Amniotic epithelial cell (primary cell): ENCODE measurements at regions not wholly inside any gene's neighbourhood (a gene's known extent, or its start where the extent isn't known, plus 50 kb on each side); places are given as distances from the start of the nearest gene placed in this dataset.
"Not testable (repeated sequence)": the region's sequence is repeated elsewhere in the genome, so short reads cannot be mapped to it uniquely, and the experiment has no call there.

Experiments used
- DNase-seq: peaks from one replicate; pipeline ENCODE4 v3.0.0-alpha.2; 2010; ENCODE audit warnings: low read depth

DNA sequence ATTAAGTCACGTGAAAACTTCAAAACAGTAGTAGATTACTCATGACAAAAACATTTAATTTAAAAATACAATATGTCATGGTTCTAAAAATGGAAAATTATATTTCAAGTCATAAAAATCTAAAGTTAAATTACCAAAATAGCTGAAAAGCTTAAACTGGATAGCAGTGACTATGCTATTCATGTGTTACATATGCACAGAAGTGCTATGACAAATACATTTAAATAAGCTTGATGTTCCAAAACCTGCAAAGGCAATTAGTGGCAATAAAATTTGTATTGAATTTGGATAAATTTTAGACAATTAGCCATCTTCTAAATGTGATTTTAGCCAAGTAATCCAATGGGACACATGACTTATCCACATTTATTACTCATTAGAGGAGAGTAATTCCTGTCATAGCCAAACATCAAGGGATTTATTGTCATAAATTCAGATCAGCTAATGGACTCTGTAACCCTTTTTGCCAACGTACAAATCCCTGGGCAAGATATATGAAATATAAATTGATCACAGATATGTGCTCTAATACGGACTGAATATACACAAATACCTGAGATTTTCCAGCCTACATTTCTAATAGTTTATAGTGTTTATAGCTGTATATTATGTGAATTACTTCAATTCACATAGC lies 419.4 kb downstream of the ISL1 start:
- no peak for DNase-seq

- DNase-seq = no peak
Observed at GRCh38 chr5:51806677-51807076, 423.4 kb downstream of the ISL1 start.

DNA sequence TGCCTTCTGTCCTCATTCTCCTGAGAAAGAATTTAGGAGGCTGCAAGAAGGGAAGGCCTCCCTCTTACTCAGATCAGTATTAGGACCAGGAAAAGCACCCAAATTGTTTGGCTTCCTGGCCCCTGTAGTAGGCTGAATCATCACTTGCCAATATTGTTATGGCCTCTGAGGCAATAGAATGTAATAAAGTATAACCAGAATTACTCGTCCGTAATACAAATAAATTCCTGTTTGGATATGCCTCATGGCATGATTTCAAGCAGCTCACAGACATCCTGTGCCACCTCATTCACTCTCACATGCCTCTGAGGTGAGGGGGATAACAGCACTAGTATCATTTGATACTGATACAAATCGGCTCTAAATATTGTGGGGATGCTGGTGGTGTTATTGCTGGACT lies 427.3 kb downstream of the ISL1 start:
- DNase-seq = no peak

DNA sequence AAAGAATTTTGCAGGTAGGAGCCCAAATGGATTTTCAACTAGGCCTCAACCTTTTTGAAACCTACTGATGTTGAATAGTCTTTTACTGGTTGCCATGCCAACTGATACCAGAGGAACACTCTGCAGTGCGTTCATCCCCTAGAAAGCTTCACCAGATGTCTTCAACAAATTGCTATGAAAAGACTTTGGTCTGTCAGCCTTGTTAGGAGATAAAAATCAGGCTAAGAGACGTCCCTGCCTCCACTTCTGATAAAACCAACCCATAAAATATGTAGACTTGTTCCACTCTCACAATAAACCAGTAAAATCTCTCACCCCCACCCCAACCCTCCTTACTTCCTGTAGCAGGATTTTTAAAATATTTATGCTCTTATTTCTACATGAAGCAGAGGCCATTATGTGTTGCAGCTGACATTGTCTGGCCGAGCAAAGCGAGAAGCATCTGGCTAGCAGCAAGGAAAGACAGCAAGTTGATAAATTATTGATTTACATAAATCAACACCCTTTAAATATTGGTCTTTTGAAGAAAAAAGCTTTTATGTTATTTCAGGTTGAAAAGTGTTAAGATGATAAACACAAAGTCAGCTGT lies 428.7 kb downstream of the ISL1 start:
- no peak for DNase-seq

DNA sequence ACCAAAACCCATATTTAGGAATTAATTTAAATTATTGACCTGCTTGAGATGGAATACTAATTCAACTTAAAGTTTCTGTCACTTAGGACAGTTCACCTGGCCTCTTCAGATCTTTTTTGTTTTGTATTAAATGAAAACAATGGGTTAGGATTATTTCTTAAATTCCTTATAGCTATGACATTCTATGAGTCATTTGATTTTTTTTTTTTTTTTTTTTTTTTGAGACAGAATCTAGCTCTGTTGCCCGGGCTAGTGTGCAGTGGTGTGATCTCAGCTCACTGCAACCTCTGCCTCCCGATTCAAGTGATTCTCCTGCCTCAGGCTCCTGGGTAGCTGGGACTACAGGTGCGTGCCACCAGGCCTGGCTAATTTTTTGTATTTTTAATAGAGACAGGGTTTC lies 431.6 kb downstream of the ISL1 start:
- not testable (repeated sequence) for DNase-seq

- DNase-seq = no peak
Observed at GRCh38 chr5:51816427-51816826, 433.2 kb downstream of the ISL1 start.

DNA sequence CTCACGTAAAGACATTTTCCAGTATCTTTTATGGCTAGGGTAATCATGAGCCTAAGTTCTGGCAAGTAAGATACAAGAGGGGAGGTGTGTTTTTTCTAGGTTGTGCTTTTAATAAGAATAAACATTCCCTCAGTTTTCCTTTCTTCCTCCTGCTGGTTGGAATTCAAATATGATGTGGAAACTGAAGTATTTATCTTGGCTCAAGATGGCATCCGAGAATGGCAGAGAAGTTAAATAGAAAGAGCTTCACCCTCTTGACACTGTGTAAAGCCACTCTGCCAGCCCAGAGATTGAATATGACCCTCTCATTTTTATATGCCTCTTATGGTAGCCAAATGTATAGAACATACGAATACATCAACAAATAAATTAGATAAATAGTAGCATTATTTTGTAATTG lies 438.4 kb downstream of the ISL1 start:
- DNase-seq = no peak

- DNase-seq = no peak
Observed at GRCh38 chr5:51829230-51829629, 446.0 kb downstream of the ISL1 start.

- DNase-seq = no peak
Observed at GRCh38 chr5:51829691-51830090, 446.4 kb downstream of the ISL1 start.

GRCh38 chr5:51832934-51833470 lies 449.8 kb downstream of the ISL1 start:
- no peak for DNase-seq

GRCh38 chr5:51838459-51838858 lies 455.2 kb downstream of the ISL1 start:
- no peak for DNase-seq

GRCh38 chr5:51843893-51844292 lies 460.6 kb downstream of the ISL1 start:
- DNase-seq = no peak

DNA sequence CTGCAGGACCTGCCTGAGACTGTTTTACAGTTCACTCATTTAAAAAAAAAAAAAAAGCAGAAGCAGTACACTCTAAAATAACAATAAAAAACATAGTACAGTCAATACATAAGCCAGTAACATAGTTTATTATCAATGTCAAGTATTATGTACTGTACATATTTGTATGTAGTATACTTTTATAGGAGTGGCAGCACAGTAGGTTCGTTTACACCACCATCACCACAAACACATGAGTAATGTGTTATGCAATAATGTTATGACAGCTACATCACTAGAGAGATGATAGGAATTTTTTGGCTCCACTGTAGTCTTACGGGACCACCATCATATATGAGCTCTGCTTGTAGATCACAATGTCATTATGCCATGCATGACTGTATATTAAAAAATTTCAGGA lies 462.8 kb downstream of the ISL1 start:
- no peak for DNase-seq

DNA sequence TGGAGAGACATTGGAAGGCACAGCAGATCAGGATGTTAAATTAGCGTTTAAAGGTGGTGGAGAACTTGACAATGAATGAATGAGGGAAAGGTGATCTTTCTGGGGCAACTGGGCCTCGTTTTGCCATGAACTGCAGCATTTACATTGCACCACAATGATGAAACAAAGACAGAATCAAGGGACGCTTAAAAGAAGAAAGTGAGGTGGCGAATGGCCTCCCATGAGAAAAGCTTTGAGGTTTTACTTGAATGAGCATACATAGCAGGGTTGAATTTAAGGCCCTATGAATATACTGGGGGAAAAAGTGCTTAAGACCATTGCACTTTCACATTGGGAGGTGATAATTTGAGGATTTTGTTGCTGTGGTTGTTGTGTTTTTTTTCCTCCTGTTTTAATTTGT lies 476.4 kb downstream of the ISL1 start:
- DNase-seq = no peak

DNA sequence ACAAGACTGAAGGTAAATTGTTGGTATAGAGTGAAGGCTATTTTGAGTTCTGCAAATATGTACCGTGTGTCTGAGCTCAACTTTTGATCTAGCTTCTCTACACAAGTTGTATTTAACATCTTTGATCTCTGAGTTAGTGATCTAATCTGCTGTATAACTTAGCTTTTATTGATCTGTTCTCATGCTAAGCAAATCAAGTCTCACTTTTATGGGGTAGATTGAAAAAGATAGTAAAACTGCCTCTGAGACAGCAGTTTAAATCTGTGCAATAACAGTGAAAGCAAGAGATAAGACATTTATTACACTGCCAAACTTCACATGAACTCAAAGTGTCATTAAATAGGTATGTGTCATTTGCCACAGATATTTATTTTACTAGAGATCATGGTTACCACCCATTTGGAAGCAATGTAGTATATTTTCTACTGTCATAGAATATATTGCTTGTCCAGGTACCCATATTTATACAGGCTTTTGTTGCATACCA lies 477.3 kb downstream of the ISL1 start:
- no peak for DNase-seq

DNA sequence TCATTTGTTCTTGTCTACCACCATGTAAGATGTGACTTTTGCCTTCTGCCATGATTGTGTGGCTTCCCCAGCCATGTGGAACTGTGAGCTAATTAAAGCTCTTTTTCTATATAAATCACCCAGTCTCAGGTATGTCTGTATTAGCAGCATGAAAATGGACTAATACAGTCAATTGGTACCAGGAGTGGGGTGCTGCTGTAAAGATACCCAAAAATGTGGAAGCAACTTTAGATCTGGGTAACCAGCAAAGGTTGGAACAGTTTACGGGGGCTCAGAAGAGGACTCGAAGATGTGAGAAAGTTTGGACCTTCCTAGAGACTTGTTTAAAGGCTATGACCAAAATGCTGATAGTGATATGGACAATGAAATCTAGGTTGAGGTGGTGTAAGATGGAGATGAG lies 488.9 kb downstream of the ISL1 start:
- DNase-seq = no peak

- DNase-seq = peak; percentile 2
Observed at GRCh38 chr5:51881901-51882300, 498.7 kb downstream of the ISL1 start.

GRCh38 chr5:51882647-51883046 lies 499.4 kb downstream of the ISL1 start:
- peak; percentile 9 for DNase-seq

- no peak for DNase-seq
Observed at GRCh38 chr5:51889703-51890102, 506.5 kb downstream of the ISL1 start.

- DNase-seq = no peak
Observed at GRCh38 chr5:51890435-51891116, 507.3 kb downstream of the ISL1 start.

- no peak for DNase-seq
Observed at GRCh38 chr5:51892680-51893079, 509.4 kb downstream of the ISL1 start.

- DNase-seq = no peak
Observed at GRCh38 chr5:51895834-51896233, 512.6 kb downstream of the ISL1 start.

GRCh38 chr5:51902512-51902911 lies 519.3 kb downstream of the ISL1 start:
- DNase-seq = no peak
